ENCODE measurements at regions not wholly inside any gene's neighbourhood (a gene's known extent, or its start where the extent isn't known, plus 50 kb on each side); places are given as distances from the start of the nearest gene placed in this dataset.

- intact Hi-C loops (cut with DNase I), result no loop called here
- DNase-seq, result no peak
- Histone ChIP-seq H3K9me3 (replicated peaks in 1 of 3) (no peaks in the 10 kb centered on the region), H3K4me1 (replicated peaks in 1 of 2) (no peaks in the 10 kb centered on the region), H3K27me3 (no peaks in the 10 kb centered on the region), H3K27ac (no peak overlapping the region), H3K36me3 (replicated peaks in 1 of 2) (no peaks in the 10 kb centered on the region), H3K4me3 (no peak overlapping the region)
- TF ChIP-seq, protein P1, sequence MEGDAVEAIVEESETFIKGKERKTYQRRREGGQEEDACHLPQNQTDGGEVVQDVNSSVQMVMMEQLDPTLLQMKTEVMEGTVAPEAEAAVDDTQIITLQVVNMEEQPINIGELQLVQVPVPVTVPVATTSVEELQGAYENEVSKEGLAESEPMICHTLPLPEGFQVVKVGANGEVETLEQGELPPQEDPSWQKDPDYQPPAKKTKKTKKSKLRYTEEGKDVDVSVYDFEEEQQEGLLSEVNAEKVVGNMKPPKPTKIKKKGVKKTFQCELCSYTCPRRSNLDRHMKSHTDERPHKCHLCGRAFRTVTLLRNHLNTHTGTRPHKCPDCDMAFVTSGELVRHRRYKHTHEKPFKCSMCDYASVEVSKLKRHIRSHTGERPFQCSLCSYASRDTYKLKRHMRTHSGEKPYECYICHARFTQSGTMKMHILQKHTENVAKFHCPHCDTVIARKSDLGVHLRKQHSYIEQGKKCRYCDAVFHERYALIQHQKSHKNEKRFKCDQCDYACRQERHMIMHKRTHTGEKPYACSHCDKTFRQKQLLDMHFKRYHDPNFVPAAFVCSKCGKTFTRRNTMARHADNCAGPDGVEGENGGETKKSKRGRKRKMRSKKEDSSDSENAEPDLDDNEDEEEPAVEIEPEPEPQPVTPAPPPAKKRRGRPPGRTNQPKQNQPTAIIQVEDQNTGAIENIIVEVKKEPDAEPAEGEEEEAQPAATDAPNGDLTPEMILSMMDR (IDR thresholded peaks at IDR 0.05), result no peak
- no peak for TF ChIP-seq POLR2A (IDR thresholded peaks at IDR 0.05)
- 62 to 69% (median 68%) methylated on average over 5 of the region's 5 CpGs for WGBS, 4 donors
These were observed 53.2 kb upstream of the SPANXB1 start for GRCh38 chrX:140949233-140949632.

Small RNAs in the stretch of these regions (microRNA-seq; reads per million reads assigned to microRNA genes)
- gene MIR320D2, result 0.76 to 1.3 (median 0.85) reads per million in 3 donors

Small RNAs in the stretch of these regions (small RNA-seq; reads per million reads assigned to genes)
- 0 to 0.08 reads per million in 2 donors for gene MIR320D2
